ENCODE measurements at regions not wholly inside any gene's neighbourhood (a gene's known extent, or its start where the extent isn't known, plus 50 kb on each side); places are given as distances from the start of the nearest gene placed in this dataset.

- TF ChIP-seq ZMAT4 (CRISPR knock-in tag; IDR thresholded peaks at IDR 0.05) (no peak), CTCF (IDR thresholded peaks at IDR 0.05) (no peak), E2F4 (CRISPR knock-in tag; IDR thresholded peaks at IDR 0.05; ENCODE audit: borderline replicate concordance, low read depth) (no peak), FOXK1 (CRISPR knock-in tag; IDR thresholded peaks at IDR 0.05) (no peak), CREM (CRISPR knock-in tag; IDR thresholded peaks at IDR 0.05) (no peak), ARID4B (CRISPR knock-in tag; IDR thresholded peaks at IDR 0.05; ENCODE audit: borderline replicate concordance) (no peak), SP1 (CRISPR knock-in tag; conservative IDR thresholded peaks at IDR 0.05) (no peak), TEAD1 (CRISPR knock-in tag; IDR thresholded peaks at IDR 0.05) (no peak), PREB (CRISPR knock-in tag; IDR thresholded peaks at IDR 0.05; ENCODE audit: borderline replicate concordance) (no peak), NFE2L1 (CRISPR knock-in tag; IDR thresholded peaks at IDR 0.05) (no peak), FOXJ3 (CRISPR knock-in tag; IDR thresholded peaks at IDR 0.05; ENCODE audit: borderline replicate concordance) (no peak)
Measured at GRCh38 chr12:60947533-60947932, 1312.7 kb upstream of the USP15 start.
